RWPE2 (cell line): ENCODE measurements at regions not wholly inside any gene's neighbourhood (a gene's known extent, or its start where the extent isn't known, plus 50 kb on each side); places are given as distances from the start of the nearest gene placed in this dataset.
"Not testable (repeated sequence)": the region's sequence is repeated elsewhere in the genome, so short reads cannot be mapped to it uniquely, and the experiment has no call there.

Experiments used
- ATAC-seq: fragments of 200-7000 bp; cut with Tn5 transposase; 3 replicates; pipeline ENCODE4 v1.9.1; 2021; ENCODE audit warnings: low read depth
- DNase-seq: peaks from one replicate; pipeline ENCODE4 v3.0.0-alpha.2; 2020; ENCODE audit warnings: low spot score
- H3K27ac ChIP-seq: fragments of 450-650 bp; 2 replicates; pipeline ENCODE4 v1.5.1; 2017; ENCODE audit warnings: mild to moderate bottlenecking; ENCODE audit not compliant: poor library complexity, severe bottlenecking
- H3K27me3 ChIP-seq: fragments of 250-450 bp; sonication (Bioruptor Pico); 2 replicates; pipeline ENCODE4 v1.5.1; 2021; ENCODE audit warnings: mild to moderate bottlenecking, moderate library complexity; ENCODE audit not compliant: insufficient read depth, poor library complexity, severe bottlenecking
- H3K36me3 ChIP-seq: fragments of 250-450 bp; sonication (Bioruptor Pico); 2 replicates; pipeline ENCODE4 v1.5.1; 2020; ENCODE audit warnings: low read depth, mild to moderate bottlenecking, moderate library complexity
- H3K4me1 ChIP-seq: fragments of 250-450 bp; sonication (Bioruptor Pico); 2 replicates; pipeline ENCODE4 v1.5.1; 2021; ENCODE audit warnings: mild to moderate bottlenecking, moderate library complexity; ENCODE audit not compliant: insufficient read depth, poor library complexity, severe bottlenecking
- H3K4me3 ChIP-seq: fragments of 250-450 bp; sonication (Bioruptor Pico); 2 replicates; pipeline ENCODE4 v1.5.1; 2021; ENCODE audit warnings: mild to moderate bottlenecking, moderate library complexity; ENCODE audit not compliant: severe bottlenecking
- H3K9me3 ChIP-seq: fragments of 250-450 bp; sonication (Bioruptor Pico); 2 replicates; pipeline ENCODE4 v1.5.1; 2021; ENCODE audit warnings: mild to moderate bottlenecking, moderate library complexity; ENCODE audit not compliant: severe bottlenecking
- TF ChIP-seq, protein P1 (sequence below): fragments of 450-650 bp; IDR thresholded peaks from one replicate; pipeline ENCODE4 v1.5.1; 2017; ENCODE audit warnings: mild to moderate bottlenecking, moderate library complexity; ENCODE audit not compliant: poor library complexity, severe bottlenecking

DNA sequence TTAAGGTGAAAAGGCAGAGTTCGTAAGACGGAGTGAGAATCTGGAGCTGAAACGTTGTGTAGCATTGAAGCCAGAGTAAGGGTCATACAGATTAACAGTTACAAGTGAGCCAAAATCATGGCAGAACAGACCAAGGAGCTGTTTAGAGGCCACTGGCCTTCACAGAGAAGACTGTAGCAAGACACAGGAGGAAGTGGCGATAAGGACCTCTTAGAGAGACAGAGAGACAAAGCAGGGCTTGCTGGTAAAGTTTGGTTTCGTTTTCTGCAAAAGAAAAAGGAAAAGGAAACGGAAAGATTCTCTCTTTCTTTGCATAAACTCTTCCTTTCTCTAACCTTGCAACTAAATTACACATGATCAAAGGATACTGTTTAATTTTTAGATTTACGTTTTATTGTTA is 83.0 kb downstream of the AASDHPPT start:
- Histone ChIP-seq H3K4me1 (no peaks in the 10 kb centered on the region), H3K27ac (no peak overlapping the region), H3K4me3 (no peak overlapping the region), H3K36me3 (no peaks in the 10 kb centered on the region), H3K27me3 (no peaks in the 10 kb centered on the region), H3K9me3 (no peaks in the 10 kb centered on the region)
- ATAC-seq: no peak
- TF ChIP-seq, protein P1, sequence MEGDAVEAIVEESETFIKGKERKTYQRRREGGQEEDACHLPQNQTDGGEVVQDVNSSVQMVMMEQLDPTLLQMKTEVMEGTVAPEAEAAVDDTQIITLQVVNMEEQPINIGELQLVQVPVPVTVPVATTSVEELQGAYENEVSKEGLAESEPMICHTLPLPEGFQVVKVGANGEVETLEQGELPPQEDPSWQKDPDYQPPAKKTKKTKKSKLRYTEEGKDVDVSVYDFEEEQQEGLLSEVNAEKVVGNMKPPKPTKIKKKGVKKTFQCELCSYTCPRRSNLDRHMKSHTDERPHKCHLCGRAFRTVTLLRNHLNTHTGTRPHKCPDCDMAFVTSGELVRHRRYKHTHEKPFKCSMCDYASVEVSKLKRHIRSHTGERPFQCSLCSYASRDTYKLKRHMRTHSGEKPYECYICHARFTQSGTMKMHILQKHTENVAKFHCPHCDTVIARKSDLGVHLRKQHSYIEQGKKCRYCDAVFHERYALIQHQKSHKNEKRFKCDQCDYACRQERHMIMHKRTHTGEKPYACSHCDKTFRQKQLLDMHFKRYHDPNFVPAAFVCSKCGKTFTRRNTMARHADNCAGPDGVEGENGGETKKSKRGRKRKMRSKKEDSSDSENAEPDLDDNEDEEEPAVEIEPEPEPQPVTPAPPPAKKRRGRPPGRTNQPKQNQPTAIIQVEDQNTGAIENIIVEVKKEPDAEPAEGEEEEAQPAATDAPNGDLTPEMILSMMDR: no peak
- DNase-seq: no peak

DNA sequence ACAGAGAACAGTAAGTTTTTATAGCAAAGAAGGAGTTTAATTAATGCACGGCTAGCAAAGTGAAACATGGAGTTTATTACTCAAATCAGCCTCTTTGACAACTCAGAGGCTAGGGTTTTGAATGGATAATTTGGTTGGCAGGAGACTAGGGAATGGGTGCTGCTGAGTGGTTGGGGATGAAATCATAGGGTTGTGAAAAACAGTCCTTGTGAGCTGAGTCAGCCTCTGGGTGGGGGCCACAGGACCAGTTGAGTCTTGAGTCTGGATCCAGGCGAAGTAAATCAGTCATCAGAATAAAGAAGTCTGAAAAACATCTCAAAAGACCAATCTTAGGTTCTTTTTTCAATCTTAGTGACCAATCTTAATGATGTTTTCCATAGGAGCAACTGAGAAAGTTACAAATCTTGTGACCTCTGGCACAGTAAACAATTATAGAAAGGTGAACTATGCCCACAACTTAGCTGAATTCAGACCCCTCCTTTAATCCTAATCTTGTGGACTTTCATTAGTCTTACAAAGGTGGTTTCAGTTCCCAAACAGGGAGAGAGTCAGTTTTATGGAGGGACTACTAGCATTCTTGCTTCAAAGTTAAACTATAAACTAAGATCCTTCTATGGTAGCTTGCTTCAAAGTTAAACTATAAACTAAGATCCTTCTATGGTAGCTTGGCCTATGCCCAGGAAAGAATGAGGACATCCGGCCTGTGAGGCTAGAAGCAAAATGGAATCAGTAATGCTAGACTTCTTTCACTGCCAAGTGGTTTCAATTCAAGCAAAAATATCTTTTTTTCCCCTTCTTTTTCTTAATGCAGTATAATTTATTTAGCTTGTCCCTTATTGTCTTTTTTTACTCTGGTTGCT is 84.5 kb downstream of the AASDHPPT start:
- H3K27ac ChIP-seq: no peak overlapping the region
- TF ChIP-seq, protein P1: no peak
- H3K36me3 ChIP-seq: no peaks in the 10 kb centered on the region
- H3K27me3 ChIP-seq: no peaks in the 10 kb centered on the region
- H3K9me3 ChIP-seq: peaks cover 3% of the 10 kb centered on the region
- H3K4me3 ChIP-seq: no peak overlapping the region
- no peaks in the 10 kb centered on the region for H3K4me1 ChIP-seq
- DNase-seq (no peak), ATAC-seq (no peak)

DNA sequence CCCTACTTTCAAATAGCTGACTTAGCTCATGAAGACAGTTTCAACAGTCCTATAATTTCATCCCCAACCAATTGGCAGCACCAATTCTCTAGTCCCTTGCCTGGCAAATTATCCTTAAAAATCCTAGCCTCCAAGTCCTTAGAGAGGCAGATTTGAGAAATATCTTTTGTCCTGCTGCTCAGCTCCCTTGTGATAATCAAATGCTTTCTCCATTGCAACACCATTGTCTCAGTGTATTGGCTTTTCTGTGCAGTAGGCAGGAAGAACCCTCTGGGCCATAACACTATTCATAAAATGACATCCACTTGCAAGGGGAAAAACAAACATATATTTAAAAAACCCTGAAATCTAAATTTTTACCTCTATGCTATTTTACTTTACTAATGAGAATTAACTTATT is 89.6 kb downstream of the AASDHPPT start:
- Histone ChIP-seq H3K4me3 (no peak overlapping the region), H3K36me3 (no peaks in the 10 kb centered on the region), H3K4me1 (no peaks in the 10 kb centered on the region), H3K27ac (no peak overlapping the region), H3K9me3 (peaks cover 4% of the 10 kb centered on the region), H3K27me3 (no peaks in the 10 kb centered on the region)
- ATAC-seq (no peak), DNase-seq (no peak)
- TF ChIP-seq, protein P1: no peak

DNA sequence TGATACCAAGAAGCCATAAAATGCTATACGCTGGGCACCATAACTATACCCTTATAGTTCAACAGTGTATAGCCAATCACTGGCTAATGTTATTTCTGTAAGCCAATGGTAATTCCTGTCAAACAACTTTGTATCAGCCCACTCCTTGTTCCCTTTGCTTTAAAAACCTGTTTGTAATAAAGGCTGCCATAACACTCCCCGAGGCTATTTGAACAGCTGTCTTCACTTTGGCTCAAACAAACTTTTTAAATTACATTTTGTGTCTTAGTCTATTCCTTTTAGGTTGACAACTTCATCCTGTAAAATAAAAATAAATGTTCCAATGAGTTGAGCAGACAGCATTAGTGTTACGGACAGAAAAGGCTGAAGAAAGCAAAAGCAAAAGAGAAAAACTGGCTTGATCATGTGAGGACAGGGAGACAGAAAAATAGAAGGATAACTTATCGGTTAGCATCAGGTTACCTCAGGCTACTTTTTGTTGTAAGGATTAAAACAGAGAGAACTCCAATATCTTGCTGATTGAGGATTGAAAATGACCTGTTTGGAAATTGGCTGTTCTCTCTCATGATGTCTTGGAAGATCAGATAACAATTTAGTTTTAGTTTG is 95.0 kb downstream of the AASDHPPT start:
- DNase-seq (no peak), ATAC-seq (no peak)
- Histone ChIP-seq H3K4me1 (peaks cover 12% of the 10 kb centered on the region), H3K9me3 (no peaks in the 10 kb centered on the region), H3K36me3 (no peaks in the 10 kb centered on the region), H3K27me3 (no peaks in the 10 kb centered on the region), H3K4me3 (no peak overlapping the region), H3K27ac (no peak overlapping the region)
- TF ChIP-seq, protein P1: no peak

DNA sequence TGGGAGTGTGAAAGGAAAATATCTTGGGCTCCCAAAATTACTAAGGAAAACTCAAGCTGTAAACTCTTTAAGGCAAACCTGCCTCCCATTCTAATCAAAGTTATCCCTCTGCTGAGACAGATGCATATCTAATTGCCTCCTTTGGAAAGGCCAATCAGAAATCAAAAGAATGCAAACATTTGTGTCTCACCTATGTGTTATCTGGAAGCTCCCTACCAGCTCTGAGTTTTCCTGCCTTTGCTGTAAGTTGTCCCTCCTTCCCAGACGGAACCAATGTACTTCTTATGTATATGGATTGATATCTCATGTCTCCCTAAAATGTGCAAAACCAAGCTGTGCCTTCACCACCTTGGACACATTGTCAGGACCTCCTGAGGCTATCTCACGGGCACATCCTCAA is 95.8 kb downstream of the AASDHPPT start:
- Histone ChIP-seq H3K27ac (no peak overlapping the region), H3K4me3 (no peak overlapping the region), H3K9me3 (no peaks in the 10 kb centered on the region), H3K36me3 (no peaks in the 10 kb centered on the region), H3K4me1 (peaks cover 18% of the 10 kb centered on the region), H3K27me3 (no peaks in the 10 kb centered on the region)
- ATAC-seq (no peak), DNase-seq (no peak)
- TF ChIP-seq, protein P1: no peak

DNA sequence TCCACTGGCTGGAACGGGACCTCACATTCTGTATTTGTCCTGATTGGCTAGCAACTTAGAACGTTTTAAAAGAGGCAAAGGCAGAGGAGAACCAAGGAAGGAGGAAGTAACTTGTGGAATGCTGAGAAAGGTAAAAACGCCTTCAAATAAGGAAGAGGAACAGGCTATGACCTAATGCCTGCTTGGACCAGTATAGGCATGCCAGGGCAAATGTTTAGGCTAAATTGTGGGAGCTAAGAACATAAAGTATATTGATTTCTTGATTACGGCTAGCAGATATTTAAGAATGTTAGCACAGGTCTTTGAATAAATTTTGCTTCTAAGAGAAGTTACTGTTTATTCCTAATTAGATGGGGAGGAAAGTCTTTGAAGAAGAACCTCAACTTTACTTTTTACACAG is 96.5 kb downstream of the AASDHPPT start:
- not testable (repeated sequence) for ATAC-seq, H3K36me3 ChIP-seq, H3K27me3 ChIP-seq, H3K9me3 ChIP-seq, H3K4me3 ChIP-seq, DNase-seq
- peak overlapping the region; percentile 41 for H3K27ac ChIP-seq
- H3K4me1 ChIP-seq: peaks cover 24% of the 10 kb centered on the region
